SK-N-SH (cell line): ENCODE measurements at regions not wholly inside any gene's neighbourhood (a gene's known extent, or its start where the extent isn't known, plus 50 kb on each side); places are given as distances from the start of the nearest gene placed in this dataset.

Experiments used
- CTCF ChIA-PET: fragments of 300-600, 350-600 bp; formaldehyde crosslinking; extraction: SDS; loops from one replicate; lab custom pipeline; 2021; lab: Yijun Ruan, JAX
- POLR2A ChIA-PET: fragments of 350-600 bp; sonication (Branson Sonifier 250); formaldehyde crosslinking; extraction: SDS; loops from one replicate; lab custom pipeline; 2020; ENCODE audit warnings: antibody characterized with exemption, inconsistent platforms; lab: Yijun Ruan, JAX
- DNase-seq: peaks from one replicate; pipeline ENCODE4 v3.0.0; 2012
- H2AFZ ChIP-seq: fragments of 200-600 bp; sonication (generic); 2 replicates; pipeline ENCODE4 v1.8.1; 2016; ENCODE audit warnings: antibody characterized with exemption, mild to moderate bottlenecking, low read depth
- H3F3A ChIP-seq: fragments of 200-600 bp; sonication (generic); replicated peaks from 2 replicates; pipeline ENCODE3; 2016; ENCODE audit warnings: antibody characterized with exemption, mild to moderate bottlenecking; ENCODE audit not compliant: insufficient read depth
- H3K27ac ChIP-seq, 2 experiments: fragments of 200-500 bp in 1 of 2; fragments of 200-600 bp in 1 of 2; sonication (Bioruptor generic) in 1 of 2; sonication (generic), shearing (Covaris generic) in 1 of 2; 2 replicates each; pipeline versions ENCODE4 v1.5.1 to v1.6.1; 2014 to 2016; ENCODE audit warnings: low read depth in 2 of 2, inconsistent platforms in 1 of 2, low read length in 1 of 2, mild to moderate bottlenecking in 1 of 2, mixed read lengths in 1 of 2
- H3K27me3 ChIP-seq: fragments of 200-600 bp; sonication (generic), shearing (Covaris generic); 2 replicates; pipeline ENCODE4 v1.6.1; 2016; ENCODE audit warnings: mixed run types; ENCODE audit not compliant: insufficient read depth
- H3K36me3 ChIP-seq, 2 experiments: fragments of 200-500 bp in 1 of 2; fragments of 200-600 bp in 1 of 2; sonication (Bioruptor generic) in 1 of 2; sonication (generic) in 1 of 2; replicated peaks in 1 of 2; 2 replicates each; pipeline versions ENCODE3 to v1.5.1; 2014 to 2016; ENCODE audit warnings: low read length in 1 of 2, mild to moderate bottlenecking in 1 of 2; ENCODE audit not compliant: insufficient read depth in 2 of 2, control insufficient read depth in 1 of 2
- H3K4me1 ChIP-seq, 2 experiments: fragments of 200-500 bp in 1 of 2; fragments of 200-600 bp in 1 of 2; sonication (Bioruptor generic) in 1 of 2; sonication (generic), shearing (Covaris generic) in 1 of 2; 2 replicates each; pipeline versions ENCODE4 v1.5.1 to v1.6.1; 2014 to 2016; ENCODE audit warnings: low read depth in 1 of 2, low read length in 1 of 2, mixed run types in 1 of 2; ENCODE audit not compliant: insufficient read depth in 2 of 2, control insufficient read depth in 1 of 2
- H3K4me2 ChIP-seq: fragments of 200-600 bp; sonication (generic), shearing (Covaris generic); 2 replicates; pipeline ENCODE4 v1.6.1; 2017; ENCODE audit warnings: mixed run types
- H3K4me3 ChIP-seq, 2 experiments: fragments of 200-500 bp in 1 of 2; fragments of 200-600 bp in 1 of 2; sonication (Bioruptor generic) in 1 of 2; sonication (generic), shearing (Covaris generic) in 1 of 2; 2 replicates each; pipeline versions ENCODE4 v1.5.1 to v1.8.1; 2014 to 2016; ENCODE audit warnings: low read depth in 2 of 2, inconsistent platforms in 1 of 2, low read length in 1 of 2, mild to moderate bottlenecking in 1 of 2, mixed read lengths in 1 of 2, moderate library complexity in 1 of 2
- H3K79me2 ChIP-seq: fragments of 200-600 bp; sonication (generic); 2 replicates; pipeline ENCODE4 v1.8.1; 2017; ENCODE audit warnings: mild to moderate bottlenecking; ENCODE audit not compliant: insufficient read depth
- H3K9ac ChIP-seq: fragments of 200-600 bp; sonication (generic); 2 replicates; pipeline ENCODE4 v1.6.1; 2017; ENCODE audit warnings: mixed run types
- H3K9me2 ChIP-seq: fragments of 200-600 bp; sonication (generic); 2 replicates; pipeline ENCODE4 v1.6.1; 2017; ENCODE audit warnings: mixed run types
- H3K9me3 ChIP-seq: fragments of 200-600 bp; sonication (generic); 2 replicates; pipeline ENCODE4 v1.6.1; 2017; ENCODE audit warnings: mixed run types, mild to moderate bottlenecking, moderate library complexity
- H4K20me1 ChIP-seq: fragments of 200-600 bp; sonication (generic); 2 replicates; pipeline ENCODE4 v1.6.1; 2017; ENCODE audit warnings: mild to moderate bottlenecking, mixed run types; ENCODE audit not compliant: insufficient read depth
- CHD2 ChIP-seq: fragments of 150-350 bp; IDR thresholded peaks from 2 replicates; pipeline ENCODE4 v1.6.1; 2018; ENCODE audit warnings: low read length; ENCODE audit not compliant: partially characterized antibody
- FOSL2 ChIP-seq: IDR thresholded peaks from 2 replicates; pipeline ENCODE4 v1.4.0; 2012; ENCODE audit warnings: low read depth, mild to moderate bottlenecking, moderate library complexity, borderline replicate concordance
- FOXJ3 ChIP-seq: sonication (generic); formaldehyde crosslinking; IDR thresholded peaks from 2 replicates; pipeline ENCODE4 v1.5.1; 2020; ENCODE audit warnings: mild to moderate bottlenecking, missing genetic modification reagents
- FOXM1 ChIP-seq: IDR thresholded peaks from 2 replicates; pipeline ENCODE4 v1.4.0; 2012; ENCODE audit warnings: low read depth, mild to moderate bottlenecking
- JUND ChIP-seq: IDR thresholded peaks from 2 replicates; pipeline ENCODE4 v1.4.0; 2012
- POLR2AphosphoS5 ChIP-seq: IDR thresholded peaks from 2 replicates; pipeline ENCODE4 v1.6.1; 2012; ENCODE audit warnings: low read depth, low read length
- RAD21 ChIP-seq: IDR thresholded peaks from 2 replicates; pipeline ENCODE4 v1.6.1; 2012; ENCODE audit warnings: mild to moderate bottlenecking, low read length
- RCOR1 ChIP-seq: fragments of 150-350 bp; IDR thresholded peaks from 2 replicates; pipeline ENCODE4 v1.6.1; 2017; ENCODE audit warnings: antibody characterized with exemption, low read length
- RXRA ChIP-seq: IDR thresholded peaks from 2 replicates; pipeline ENCODE4 v1.4.0; 2012; ENCODE audit warnings: low read depth, mild to moderate bottlenecking, borderline replicate concordance
- SIN3A ChIP-seq: IDR thresholded peaks from 2 replicates; pipeline ENCODE4 v1.6.1; 2012; ENCODE audit warnings: low read depth, mild to moderate bottlenecking, low read length, moderate library complexity, borderline replicate concordance
- SMC3 ChIP-seq: IDR thresholded peaks from 2 replicates; pipeline ENCODE4 v1.6.1; 2012; ENCODE audit warnings: low read depth, low read length, improper control_type of control experiment
- TAF1 ChIP-seq: IDR thresholded peaks from 2 replicates; pipeline ENCODE4 v1.6.1; 2012; ENCODE audit warnings: low read depth, mild to moderate bottlenecking, low read length, moderate library complexity, borderline replicate concordance
- TCF12 ChIP-seq: IDR thresholded peaks from 2 replicates; pipeline ENCODE4 v1.4.0; 2012
- TEAD4 ChIP-seq: IDR thresholded peaks from 2 replicates; pipeline ENCODE4 v1.4.0; 2012; ENCODE audit warnings: mild to moderate bottlenecking, borderline replicate concordance; ENCODE audit not compliant: insufficient read depth
- YY1 ChIP-seq: IDR thresholded peaks from 2 replicates; pipeline ENCODE4 v1.4.0; 2012; ENCODE audit warnings: low read depth, mild to moderate bottlenecking
- WGBS: methylation state at CpG from one replicate; pipeline ENCODE4 v1.1.6; 2017; ENCODE audit warnings: low lambda C conversion rate; 5-methylcytosine and 5-hydroxymethylcytosine counted together
- TF ChIP-seq, protein P1 (sequence below): IDR thresholded peaks from 2 replicates; pipeline ENCODE4 v1.6.1; 2012; ENCODE audit warnings: mild to moderate bottlenecking, low read depth, low read length, moderate library complexity
- TF ChIP-seq, protein P2 (sequence below): IDR thresholded peaks from 2 replicates; pipeline ENCODE4 v1.4.0; 2012; ENCODE audit warnings: low read depth, borderline replicate concordance
- TF ChIP-seq, protein P3 (sequence below): IDR thresholded peaks from 2 replicates; pipeline ENCODE4 v1.4.0; 2012; ENCODE audit warnings: low read depth

- under 1% methylated on average over 5 of the region's 5 CpGs for WGBS
- no peak overlapping the region for H3K9ac ChIP-seq
- no peak overlapping the region for H3K4me2 ChIP-seq
- no peaks in the 10 kb centered on the region for H3F3A ChIP-seq
- H3K4me3 ChIP-seq, result no peak overlapping the region
- DNase-seq, result no peak
- ChIA-PET CTCF (no interaction called here), POLR2A (no interaction called here)
- no peaks in the 10 kb centered on the region for H3K4me1 ChIP-seq
- H3K79me2 ChIP-seq, result no peaks in the 10 kb centered on the region
- TF ChIP-seq, protein P1, sequence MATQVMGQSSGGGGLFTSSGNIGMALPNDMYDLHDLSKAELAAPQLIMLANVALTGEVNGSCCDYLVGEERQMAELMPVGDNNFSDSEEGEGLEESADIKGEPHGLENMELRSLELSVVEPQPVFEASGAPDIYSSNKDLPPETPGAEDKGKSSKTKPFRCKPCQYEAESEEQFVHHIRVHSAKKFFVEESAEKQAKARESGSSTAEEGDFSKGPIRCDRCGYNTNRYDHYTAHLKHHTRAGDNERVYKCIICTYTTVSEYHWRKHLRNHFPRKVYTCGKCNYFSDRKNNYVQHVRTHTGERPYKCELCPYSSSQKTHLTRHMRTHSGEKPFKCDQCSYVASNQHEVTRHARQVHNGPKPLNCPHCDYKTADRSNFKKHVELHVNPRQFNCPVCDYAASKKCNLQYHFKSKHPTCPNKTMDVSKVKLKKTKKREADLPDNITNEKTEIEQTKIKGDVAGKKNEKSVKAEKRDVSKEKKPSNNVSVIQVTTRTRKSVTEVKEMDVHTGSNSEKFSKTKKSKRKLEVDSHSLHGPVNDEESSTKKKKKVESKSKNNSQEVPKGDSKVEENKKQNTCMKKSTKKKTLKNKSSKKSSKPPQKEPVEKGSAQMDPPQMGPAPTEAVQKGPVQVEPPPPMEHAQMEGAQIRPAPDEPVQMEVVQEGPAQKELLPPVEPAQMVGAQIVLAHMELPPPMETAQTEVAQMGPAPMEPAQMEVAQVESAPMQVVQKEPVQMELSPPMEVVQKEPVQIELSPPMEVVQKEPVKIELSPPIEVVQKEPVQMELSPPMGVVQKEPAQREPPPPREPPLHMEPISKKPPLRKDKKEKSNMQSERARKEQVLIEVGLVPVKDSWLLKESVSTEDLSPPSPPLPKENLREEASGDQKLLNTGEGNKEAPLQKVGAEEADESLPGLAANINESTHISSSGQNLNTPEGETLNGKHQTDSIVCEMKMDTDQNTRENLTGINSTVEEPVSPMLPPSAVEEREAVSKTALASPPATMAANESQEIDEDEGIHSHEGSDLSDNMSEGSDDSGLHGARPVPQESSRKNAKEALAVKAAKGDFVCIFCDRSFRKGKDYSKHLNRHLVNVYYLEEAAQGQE, result no peak
- TF ChIP-seq FOSL2, result no peak
- TF ChIP-seq FOXM1, result no peak
- TF ChIP-seq SIN3A, result no peak
- H2AFZ ChIP-seq, result no peak overlapping the region
- H4K20me1 ChIP-seq, result no peaks in the 10 kb centered on the region
- H3K27me3 ChIP-seq, result no peaks in the 10 kb centered on the region
- H3K9me3 ChIP-seq, result no peaks in the 10 kb centered on the region
- H3K36me3 ChIP-seq, result no peaks in the 10 kb centered on the region
- H3K27ac ChIP-seq, result no peak overlapping the region
- H3K9me2 ChIP-seq, result no peaks in the 10 kb centered on the region
These were observed 1037.1 kb downstream of the GALC start for GRCh38 chr14:86955771-86956354.

DNA sequence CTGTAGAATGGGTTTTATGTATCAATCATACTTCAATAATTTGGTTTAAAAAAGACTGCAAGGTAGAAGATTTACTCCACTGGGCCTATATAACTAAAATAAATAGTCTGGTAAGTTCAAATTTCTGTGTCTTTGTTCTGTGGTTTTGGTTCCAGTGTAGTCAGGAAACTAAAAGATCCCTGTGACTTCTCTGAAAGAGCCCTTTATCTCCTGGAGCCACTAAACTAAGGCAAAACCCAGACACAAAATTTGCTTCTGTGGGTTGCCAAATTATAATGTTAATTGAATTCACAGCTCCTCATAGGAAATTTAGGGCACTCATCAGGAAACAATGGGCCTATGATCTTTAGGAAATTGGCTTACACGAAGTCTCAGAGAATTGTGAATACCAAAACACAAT is 1038.4 kb downstream of the GALC start:
- no peaks in the 10 kb centered on the region for H3F3A ChIP-seq
- H3K9ac ChIP-seq, result no peak overlapping the region
- no peak overlapping the region for H3K27ac ChIP-seq
- TF ChIP-seq, protein P2, sequence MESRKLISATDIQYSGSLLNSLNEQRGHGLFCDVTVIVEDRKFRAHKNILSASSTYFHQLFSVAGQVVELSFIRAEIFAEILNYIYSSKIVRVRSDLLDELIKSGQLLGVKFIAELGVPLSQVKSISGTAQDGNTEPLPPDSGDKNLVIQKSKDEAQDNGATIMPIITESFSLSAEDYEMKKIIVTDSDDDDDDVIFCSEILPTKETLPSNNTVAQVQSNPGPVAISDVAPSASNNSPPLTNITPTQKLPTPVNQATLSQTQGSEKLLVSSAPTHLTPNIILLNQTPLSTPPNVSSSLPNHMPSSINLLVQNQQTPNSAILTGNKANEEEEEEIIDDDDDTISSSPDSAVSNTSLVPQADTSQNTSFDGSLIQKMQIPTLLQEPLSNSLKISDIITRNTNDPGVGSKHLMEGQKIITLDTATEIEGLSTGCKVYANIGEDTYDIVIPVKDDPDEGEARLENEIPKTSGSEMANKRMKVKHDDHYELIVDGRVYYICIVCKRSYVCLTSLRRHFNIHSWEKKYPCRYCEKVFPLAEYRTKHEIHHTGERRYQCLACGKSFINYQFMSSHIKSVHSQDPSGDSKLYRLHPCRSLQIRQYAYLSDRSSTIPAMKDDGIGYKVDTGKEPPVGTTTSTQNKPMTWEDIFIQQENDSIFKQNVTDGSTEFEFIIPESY, result no peak
- no peak for TF ChIP-seq CHD2
- TF ChIP-seq YY1, result no peak
- TF ChIP-seq, protein P3, sequence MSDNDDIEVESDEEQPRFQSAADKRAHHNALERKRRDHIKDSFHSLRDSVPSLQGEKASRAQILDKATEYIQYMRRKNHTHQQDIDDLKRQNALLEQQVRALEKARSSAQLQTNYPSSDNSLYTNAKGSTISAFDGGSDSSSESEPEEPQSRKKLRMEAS, result no peak
- TF ChIP-seq RXRA, result no peak
- no peak for TF ChIP-seq JUND
- no peak for TF ChIP-seq RAD21
- TF ChIP-seq, protein P1, result no peak
- TF ChIP-seq FOXJ3 (CRISPR knock-in tag), result no peak
- no peak for TF ChIP-seq TEAD4
- TF ChIP-seq TCF12, result no peak
- no peak for TF ChIP-seq SIN3A
- no peak for TF ChIP-seq POLR2AphosphoS5
- no peak for TF ChIP-seq RCOR1
- no peak for TF ChIP-seq SMC3
- TF ChIP-seq TAF1, result no peak
- TF ChIP-seq, all 33 proteins: peak for 0
- Histone ChIP-seq H3K4me2 (no peak overlapping the region), H4K20me1 (no peaks in the 10 kb centered on the region), H3K36me3 (no peaks in the 10 kb centered on the region), H3K4me1 (no peaks in the 10 kb centered on the region), H3K79me2 (no peaks in the 10 kb centered on the region), H3K9me2 (no peaks in the 10 kb centered on the region), H2AFZ (no peak overlapping the region), H3K27me3 (no peaks in the 10 kb centered on the region), H3K4me3 (no peak overlapping the region), H3K9me3 (no peaks in the 10 kb centered on the region)
- ChIA-PET POLR2A (no interaction called here), CTCF (interaction anchor here (0.6 kb wide), 1 partner anchor 9 kb away, joined by 3 read pairs; no protein-coding TSS in a partner anchor)
- no peak for DNase-seq
- WGBS, result 4% methylated on average over 1 of the region's 1 CpG
